ENCODE measurements at regions not wholly inside any gene's neighbourhood (a gene's known extent, or its start where the extent isn't known, plus 50 kb on each side); places are given as distances from the start of the nearest gene placed in this dataset.

- WGBS, 2 donors: 20 to 21% methylated on average over 4 of the region's 4 CpGs
- H3K27ac ChIP-seq (ENCODE audit: low read depth in 1 of 2, low read length in 2 of 2): no peak overlapping the region
Observed at GRCh38 chr14:81656811-81657210, 123.2 kb upstream of the SEL1L start.

GRCh38 chr14:81662066-81662465 is 128.4 kb upstream of the SEL1L start:
- intact Hi-C loops (cut with DNase I): no loop called here

More at GRCh38 chr14:81656811-81657210, 123.2 kb upstream of the SEL1L start:
- DNase-seq (no peak), ATAC-seq (ENCODE audit: low FRiP score) (no peak)
- intact Hi-C loops (cut with DNase I): no loop called here
- Histone ChIP-seq H3K27me3 (ENCODE audit: control insufficient read depth in 1 of 2, insufficient read depth in 2 of 2, low read length in 1 of 2) (no peaks in the 10 kb centered on the region), H3K36me3 (ENCODE audit: control insufficient read depth in 1 of 2, insufficient read depth in 2 of 2, low read length in 1 of 2) (no peaks in the 10 kb centered on the region), H3K9me3 (ENCODE audit: control insufficient read depth, low read length) (no peaks in the 10 kb centered on the region), H3K4me3 (ENCODE audit: low read length in 2 of 2) (no peak overlapping the region), H3K4me1 (ENCODE audit: control insufficient read depth in 1 of 2, insufficient read depth in 2 of 2, low read length in 2 of 2) (peaks cover 0 to 2% of the 10 kb centered on the region in 2 donors)

GRCh38 chr14:81662570-81663197 is 129.0 kb upstream of the SEL1L start:
- ATAC-seq (ENCODE audit: low FRiP score) (no peak), DNase-seq (no peak)
- WGBS, 2 donors: 28 to 29% methylated on average over 2 of the region's 2 CpGs
- intact Hi-C loops (cut with DNase I): no loop called here
- Histone ChIP-seq H3K27me3 (ENCODE audit: control insufficient read depth in 1 of 2, insufficient read depth in 2 of 2, low read length in 1 of 2) (no peaks in the 10 kb centered on the region), H3K4me3 (ENCODE audit: low read length in 2 of 2) (no peak overlapping the region), H3K9me3 (ENCODE audit: control insufficient read depth, low read length) (no peaks in the 10 kb centered on the region), H3K36me3 (ENCODE audit: control insufficient read depth in 1 of 2, insufficient read depth in 2 of 2, low read length in 1 of 2) (no peaks in the 10 kb centered on the region), H3K27ac (ENCODE audit: low read depth in 1 of 2, low read length in 2 of 2) (no peak overlapping the region), H3K4me1 (ENCODE audit: control insufficient read depth in 1 of 2, insufficient read depth in 2 of 2, low read length in 2 of 2) (no peaks in the 10 kb centered on the region)

More at GRCh38 chr14:81662066-81662465, 128.4 kb upstream of the SEL1L start:
- Histone ChIP-seq H3K4me3 (ENCODE audit: low read length in 2 of 2) (no peak overlapping the region), H3K27ac (ENCODE audit: low read depth in 1 of 2, low read length in 2 of 2) (no peak overlapping the region), H3K9me3 (ENCODE audit: control insufficient read depth, low read length) (no peaks in the 10 kb centered on the region), H3K36me3 (ENCODE audit: control insufficient read depth in 1 of 2, insufficient read depth in 2 of 2, low read length in 1 of 2) (no peaks in the 10 kb centered on the region), H3K27me3 (ENCODE audit: control insufficient read depth in 1 of 2, insufficient read depth in 2 of 2, low read length in 1 of 2) (no peaks in the 10 kb centered on the region), H3K4me1 (ENCODE audit: control insufficient read depth in 1 of 2, insufficient read depth in 2 of 2, low read length in 2 of 2) (no peaks in the 10 kb centered on the region)
- DNase-seq (no peak), ATAC-seq (ENCODE audit: low FRiP score) (no peak)
- 74 to 75% methylated on average over 5 of the region's 5 CpGs for WGBS, 2 donors

- no peaks in the 10 kb centered on the region for H3K9me3 ChIP-seq (ENCODE audit: control insufficient read depth, low read length)
- DNase-seq (no peak), ATAC-seq (ENCODE audit: low FRiP score) (no peak)
- no peaks in the 10 kb centered on the region for H3K4me1 ChIP-seq (ENCODE audit: control insufficient read depth in 1 of 2, insufficient read depth in 2 of 2, low read length in 2 of 2)
- no peaks in the 10 kb centered on the region for H3K36me3 ChIP-seq (ENCODE audit: control insufficient read depth in 1 of 2, insufficient read depth in 2 of 2, low read length in 1 of 2)
- 93% methylated on average over 27 to 32 of the region's 32 CpGs for WGBS, 2 donors
- no peak overlapping the region for H3K27ac ChIP-seq (ENCODE audit: low read depth in 1 of 2, low read length in 2 of 2)
- H3K4me3 ChIP-seq (ENCODE audit: low read length in 2 of 2): no peak overlapping the region
- intact Hi-C loops (cut with DNase I): no loop called here
- no peaks in the 10 kb centered on the region for H3K27me3 ChIP-seq (ENCODE audit: control insufficient read depth in 1 of 2, insufficient read depth in 2 of 2, low read length in 1 of 2)
Observed at GRCh38 chr14:81668626-81669274, 135.1 kb upstream of the SEL1L start.

- H3K4me3 ChIP-seq (ENCODE audit: low read length in 2 of 2): no peak overlapping the region
- H3K36me3 ChIP-seq (ENCODE audit: control insufficient read depth in 1 of 2, insufficient read depth in 2 of 2, low read length in 1 of 2): no peaks in the 10 kb centered on the region
- intact Hi-C loops (cut with DNase I): no loop called here
- H3K9me3 ChIP-seq (ENCODE audit: control insufficient read depth, low read length): no peaks in the 10 kb centered on the region
- no peak for DNase-seq
- no peaks in the 10 kb centered on the region for H3K27me3 ChIP-seq (ENCODE audit: control insufficient read depth in 1 of 2, insufficient read depth in 2 of 2, low read length in 1 of 2)
- H3K4me1 ChIP-seq (ENCODE audit: control insufficient read depth in 1 of 2, insufficient read depth in 2 of 2, low read length in 2 of 2): no peaks in the 10 kb centered on the region
- 93 to 97% methylated on average over 2 of the region's 2 CpGs for WGBS, 2 donors
- no peak for ATAC-seq (ENCODE audit: low FRiP score)
- H3K27ac ChIP-seq (ENCODE audit: low read depth in 1 of 2, low read length in 2 of 2): no peak overlapping the region
Observed at GRCh38 chr14:81669308-81669707, 135.7 kb upstream of the SEL1L start.

- intact Hi-C loops (cut with DNase I): no loop called here
- DNase-seq (no peak), ATAC-seq (ENCODE audit: low FRiP score) (no peak)
- 37 to 39% methylated on average over 3 of the region's 3 CpGs for WGBS, 2 donors
- no peaks in the 10 kb centered on the region for H3K4me1 ChIP-seq (ENCODE audit: control insufficient read depth in 1 of 2, insufficient read depth in 2 of 2, low read length in 2 of 2)
- H3K27me3 ChIP-seq (ENCODE audit: control insufficient read depth in 1 of 2, insufficient read depth in 2 of 2, low read length in 1 of 2): no peaks in the 10 kb centered on the region
- no peak overlapping the region for H3K27ac ChIP-seq (ENCODE audit: low read depth in 1 of 2, low read length in 2 of 2)
- no peak overlapping the region for H3K4me3 ChIP-seq (ENCODE audit: low read length in 2 of 2)
- H3K36me3 ChIP-seq (ENCODE audit: control insufficient read depth in 1 of 2, insufficient read depth in 2 of 2, low read length in 1 of 2): no peaks in the 10 kb centered on the region
- no peaks in the 10 kb centered on the region for H3K9me3 ChIP-seq (ENCODE audit: control insufficient read depth, low read length)
Observed at GRCh38 chr14:81673930-81674329, 140.3 kb upstream of the SEL1L start.

GRCh38 chr14:81676395-81676794 is 142.7 kb upstream of the SEL1L start:
- Histone ChIP-seq H3K27me3 (ENCODE audit: control insufficient read depth in 1 of 2, insufficient read depth in 2 of 2, low read length in 1 of 2) (no peaks in the 10 kb centered on the region), H3K4me1 (ENCODE audit: control insufficient read depth in 1 of 2, insufficient read depth in 2 of 2, low read length in 2 of 2) (no peaks in the 10 kb centered on the region), H3K36me3 (ENCODE audit: control insufficient read depth in 1 of 2, insufficient read depth in 2 of 2, low read length in 1 of 2) (no peaks in the 10 kb centered on the region), H3K4me3 (ENCODE audit: low read length in 2 of 2) (no peak overlapping the region), H3K9me3 (ENCODE audit: control insufficient read depth, low read length) (no peaks in the 10 kb centered on the region), H3K27ac (ENCODE audit: low read depth in 1 of 2, low read length in 2 of 2) (no peak overlapping the region)
- intact Hi-C loops (cut with DNase I): no loop called here
- ATAC-seq (ENCODE audit: low FRiP score) (no peak), DNase-seq (no peak)
- WGBS, 2 donors: 79 to 83% methylated on average over 2 of the region's 2 CpGs

- no peak for DNase-seq
- H3K4me3 ChIP-seq (ENCODE audit: low read length in 2 of 2): no peak overlapping the region
- intact Hi-C loops (cut with DNase I): no loop called here
- no peaks in the 10 kb centered on the region for H3K4me1 ChIP-seq (ENCODE audit: control insufficient read depth in 1 of 2, insufficient read depth in 2 of 2, low read length in 2 of 2)
- H3K36me3 ChIP-seq (ENCODE audit: control insufficient read depth in 1 of 2, insufficient read depth in 2 of 2, low read length in 1 of 2): no peaks in the 10 kb centered on the region
- H3K27me3 ChIP-seq (ENCODE audit: control insufficient read depth in 1 of 2, insufficient read depth in 2 of 2, low read length in 1 of 2): no peaks in the 10 kb centered on the region
- no peaks in the 10 kb centered on the region for H3K9me3 ChIP-seq (ENCODE audit: control insufficient read depth, low read length)
- whole genome bisulfite sequencing, 2 donors: 87% methylated on average over 7 of the region's 7 CpGs
- no peak overlapping the region for H3K27ac ChIP-seq (ENCODE audit: low read depth in 1 of 2, low read length in 2 of 2)
- no peak for ATAC-seq (ENCODE audit: low FRiP score)
Observed at GRCh38 chr14:81676879-81677278, 143.2 kb upstream of the SEL1L start.

GRCh38 chr14:81677736-81678135 is 144.1 kb upstream of the SEL1L start:
- H3K27me3 ChIP-seq (ENCODE audit: control insufficient read depth in 1 of 2, insufficient read depth in 2 of 2, low read length in 1 of 2): no peaks in the 10 kb centered on the region
- ATAC-seq (ENCODE audit: low FRiP score): no peak
- WGBS, 2 donors: 79% methylated on average over 1 of the region's 1 CpG
- H3K4me3 ChIP-seq (ENCODE audit: low read length in 2 of 2): no peak overlapping the region
- no peaks in the 10 kb centered on the region for H3K36me3 ChIP-seq (ENCODE audit: control insufficient read depth in 1 of 2, insufficient read depth in 2 of 2, low read length in 1 of 2)
- no peaks in the 10 kb centered on the region for H3K9me3 ChIP-seq (ENCODE audit: control insufficient read depth, low read length)
- no peak overlapping the region for H3K27ac ChIP-seq (ENCODE audit: low read depth in 1 of 2, low read length in 2 of 2)
- intact Hi-C loops (cut with DNase I): no loop called here
- H3K4me1 ChIP-seq (ENCODE audit: control insufficient read depth in 1 of 2, insufficient read depth in 2 of 2, low read length in 2 of 2): no peaks in the 10 kb centered on the region
- DNase-seq: no peak

All from aorta (tissue), 5 donors.